C4-2B (cell line): ENCODE measurements at regions not wholly inside any gene's neighbourhood (a gene's known extent, or its start where the extent isn't known, plus 50 kb on each side); places are given as distances from the start of the nearest gene placed in this dataset.

Source experiments
- CTCF ChIP-seq: fragments of 450-650 bp; conservative IDR thresholded peaks from 2 replicates; pipeline ENCODE4 v1.5.1; 2017; ENCODE audit warnings: mild to moderate bottlenecking
- ZFX ChIP-seq: fragments of 450-650 bp; IDR thresholded peaks from 2 replicates; pipeline ENCODE4 v1.6.1; 2017

DNA sequence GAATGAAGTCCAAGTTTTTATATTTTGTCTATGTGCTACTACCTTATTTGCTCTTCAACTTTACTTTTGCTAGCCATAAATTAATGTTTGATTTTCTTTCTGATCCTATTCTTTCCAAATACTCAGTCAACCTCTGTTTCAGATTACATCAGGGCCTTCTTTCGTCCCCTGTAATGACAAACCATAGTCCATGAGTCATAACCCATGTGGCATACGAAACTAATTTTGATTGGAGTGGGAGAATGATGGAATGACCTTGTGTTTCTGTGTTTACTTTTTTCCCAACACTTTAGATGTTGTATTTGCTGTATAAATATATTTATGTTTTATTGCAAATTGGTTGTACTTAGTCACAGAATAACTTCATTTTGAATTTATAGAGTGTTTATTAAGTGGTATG lies 1043.1 kb downstream of the DTWD2 start:
- no peak for TF ChIP-seq CTCF
- no peak for TF ChIP-seq ZFX
